Uterus (tissue), 3 donors: ENCODE measurements at regions not wholly inside any gene's neighbourhood (a gene's known extent, or its start where the extent isn't known, plus 50 kb on each side); places are given as distances from the start of the nearest gene placed in this dataset.

Experiments used
- DNase-seq, 2 donors: peaks; one replicate each; pipeline ENCODE4 v3.0.0-alpha.2; 2019 to 2020
- H3K27ac ChIP-seq, 2 donors: fragments of 200-600 bp; sonication (generic); 1 replicate in 1 of 2; 2 replicates in 1 of 2; pipeline ENCODE4 v1.5.1; 2016 to 2018
- H3K27me3 ChIP-seq, 2 donors: fragments of 200-600 bp; sonication (generic); one replicate each; pipeline ENCODE4 v1.5.1; 2018 to 2019; ENCODE audit warnings: control low read depth in 1 of 2
- H3K36me3 ChIP-seq, 2 donors: fragments of 200-600 bp; sonication (generic); one replicate each; pipeline ENCODE4 v1.5.1; 2019; ENCODE audit warnings: control low read depth in 1 of 2
- H3K4me1 ChIP-seq, 2 donors: fragments of 200-600 bp; sonication (generic); one replicate each; pipeline ENCODE4 v1.5.1; 2018 to 2019; ENCODE audit warnings: control low read depth in 1 of 2
- H3K4me3 ChIP-seq, 2 donors: fragments of 200-600 bp; sonication (generic); 1 replicate in 1 of 2; 2 replicates in 1 of 2; pipeline ENCODE4 v1.5.1; 2018 to 2019; ENCODE audit warnings: mild to moderate bottlenecking in 1 of 2
- H3K9me3 ChIP-seq, 2 donors: fragments of 200-600 bp; sonication (generic); one replicate each; pipeline ENCODE4 v1.5.1; 2019; ENCODE audit warnings: control low read depth in 1 of 2
- CTCF ChIP-seq, 4 experiments: fragments of 200-600 bp in 2 of 4; fragments of 450-650 bp in 2 of 4; sonication (generic) in 2 of 4; IDR thresholded peaks; one replicate each; pipeline ENCODE4 v1.5.1; 2016 to 2019; ENCODE audit warnings: antibody characterized with exemption in 4 of 4, mild to moderate bottlenecking in 2 of 4, moderate library complexity in 1 of 4
- POLR2A ChIP-seq, 2 donors: fragments of 450-650 bp; IDR thresholded peaks; one replicate each; pipeline ENCODE4 v1.6.1; 2016; ENCODE audit warnings: antibody characterized with exemption in 2 of 2, mild to moderate bottlenecking in 1 of 2, moderate library complexity in 1 of 2
- intact Hi-C: fragments of 100-400 bp; cut with DNase I; formaldehyde crosslinking; loops from one replicate; pipeline ENCODE4 v1.15.1; 2023; ENCODE audit warnings: low total_unique reads
- donor health status: DM: yes; HTN: yes; CAD: no.

GRCh38 chr13:80029170-80029569, 311.8 kb downstream of the SPRY2 start:
- Histone ChIP-seq H3K9me3 (no peaks in the 10 kb centered on the region), H3K27ac (no peak overlapping the region), H3K27me3 (no peaks in the 10 kb centered on the region), H3K4me1 (no peaks in the 10 kb centered on the region), H3K4me3 (no peak overlapping the region), H3K36me3 (no peaks in the 10 kb centered on the region)
- no peak for DNase-seq
- intact Hi-C loops: no loop called here
- TF ChIP-seq CTCF (IDR thresholded peaks at IDR 0.05) (no peak), POLR2A (IDR thresholded peaks at IDR 0.05) (no peak)

- DNase-seq: no peak
- intact Hi-C loops: no loop called here
- Histone ChIP-seq H3K4me1 (no peaks in the 10 kb centered on the region), H3K27ac (no peak overlapping the region), H3K27me3 (no peaks in the 10 kb centered on the region), H3K9me3 (no peaks in the 10 kb centered on the region), H3K36me3 (no peaks in the 10 kb centered on the region), H3K4me3 (no peak overlapping the region)
- TF ChIP-seq POLR2A (IDR thresholded peaks at IDR 0.05): no peak
Measured at GRCh38 chr13:80022146-80022545, 318.8 kb downstream of the SPRY2 start.

GRCh38 chr13:80012251-80012650, 328.7 kb downstream of the SPRY2 start:
- H3K9me3 ChIP-seq: no peaks in the 10 kb centered on the region
- H3K27ac ChIP-seq: no peak overlapping the region
- no peaks in the 10 kb centered on the region for H3K4me1 ChIP-seq
- no peak for DNase-seq
- H3K36me3 ChIP-seq: no peaks in the 10 kb centered on the region
- no peak overlapping the region for H3K4me3 ChIP-seq
- TF ChIP-seq POLR2A (IDR thresholded peaks at IDR 0.05): no peak
- no peak for TF ChIP-seq CTCF (IDR thresholded peaks at IDR 0.05)
- H3K27me3 ChIP-seq: no peaks in the 10 kb centered on the region
- intact Hi-C loops: no loop called here

- Histone ChIP-seq H3K9me3 (no peaks in the 10 kb centered on the region), H3K27me3 (no peaks in the 10 kb centered on the region), H3K4me1 (no peaks in the 10 kb centered on the region), H3K36me3 (no peaks in the 10 kb centered on the region), H3K27ac (no peak overlapping the region), H3K4me3 (no peak overlapping the region)
- no peak for DNase-seq
- intact Hi-C loops: no loop called here
- TF ChIP-seq CTCF (IDR thresholded peaks at IDR 0.05): no peak
- TF ChIP-seq POLR2A (IDR thresholded peaks at IDR 0.05): no peak
Measured at GRCh38 chr13:80011448-80012212, 329.3 kb downstream of the SPRY2 start.

- no peaks in the 10 kb centered on the region for H3K36me3 ChIP-seq
- H3K4me1 ChIP-seq: no peaks in the 10 kb centered on the region
- no peak for DNase-seq
- H3K27ac ChIP-seq: no peak overlapping the region
- H3K9me3 ChIP-seq: no peaks in the 10 kb centered on the region
- H3K27me3 ChIP-seq: no peaks in the 10 kb centered on the region
- no peak for TF ChIP-seq CTCF (IDR thresholded peaks at IDR 0.05)
- no peak for TF ChIP-seq POLR2A (IDR thresholded peaks at IDR 0.05)
- H3K4me3 ChIP-seq: no peak overlapping the region
- intact Hi-C loops: no loop called here
Measured at GRCh38 chr13:80010846-80011245, 330.1 kb downstream of the SPRY2 start.
